ENCODE measurements at regions not wholly inside any gene's neighbourhood (a gene's known extent, or its start where the extent isn't known, plus 50 kb on each side); places are given as distances from the start of the nearest gene placed in this dataset.

DNA sequence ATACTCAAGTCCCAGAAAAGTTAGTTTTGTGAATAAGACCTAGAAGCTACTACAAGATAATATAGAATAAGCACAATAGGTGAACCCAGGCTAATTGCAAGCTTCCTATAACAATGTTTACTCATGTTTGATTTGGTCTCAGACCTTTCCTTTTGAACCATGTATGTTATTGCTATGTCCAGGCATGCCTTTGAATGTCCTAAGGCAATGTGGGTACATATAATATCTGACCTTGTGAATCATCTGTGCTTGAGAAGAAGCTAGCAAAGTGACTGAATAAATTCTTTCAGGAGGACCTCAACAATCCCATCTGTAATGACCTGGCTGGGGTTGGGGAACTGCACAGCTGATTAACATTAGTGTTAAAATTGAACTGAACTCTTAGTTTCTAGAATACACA lies 1285.9 kb upstream of the CELF4 start:
- no peak for TF ChIP-seq EZH2 (IDR thresholded peaks at IDR 0.05; ENCODE audit: insufficient read depth, low read length)
- TF ChIP-seq, protein P1, sequence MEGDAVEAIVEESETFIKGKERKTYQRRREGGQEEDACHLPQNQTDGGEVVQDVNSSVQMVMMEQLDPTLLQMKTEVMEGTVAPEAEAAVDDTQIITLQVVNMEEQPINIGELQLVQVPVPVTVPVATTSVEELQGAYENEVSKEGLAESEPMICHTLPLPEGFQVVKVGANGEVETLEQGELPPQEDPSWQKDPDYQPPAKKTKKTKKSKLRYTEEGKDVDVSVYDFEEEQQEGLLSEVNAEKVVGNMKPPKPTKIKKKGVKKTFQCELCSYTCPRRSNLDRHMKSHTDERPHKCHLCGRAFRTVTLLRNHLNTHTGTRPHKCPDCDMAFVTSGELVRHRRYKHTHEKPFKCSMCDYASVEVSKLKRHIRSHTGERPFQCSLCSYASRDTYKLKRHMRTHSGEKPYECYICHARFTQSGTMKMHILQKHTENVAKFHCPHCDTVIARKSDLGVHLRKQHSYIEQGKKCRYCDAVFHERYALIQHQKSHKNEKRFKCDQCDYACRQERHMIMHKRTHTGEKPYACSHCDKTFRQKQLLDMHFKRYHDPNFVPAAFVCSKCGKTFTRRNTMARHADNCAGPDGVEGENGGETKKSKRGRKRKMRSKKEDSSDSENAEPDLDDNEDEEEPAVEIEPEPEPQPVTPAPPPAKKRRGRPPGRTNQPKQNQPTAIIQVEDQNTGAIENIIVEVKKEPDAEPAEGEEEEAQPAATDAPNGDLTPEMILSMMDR (IDR thresholded peaks at IDR 0.05; ENCODE audit: insufficient read depth, low read depth, low read length): no peak
